CD14-positive monocyte (primary cell): ENCODE measurements at regions not wholly inside any gene's neighbourhood (a gene's known extent, or its start where the extent isn't known, plus 50 kb on each side); places are given as distances from the start of the nearest gene placed in this dataset.

Experiments used
- DNase-seq, 3 donors: peaks; one replicate each; pipeline ENCODE4 v3.0.0-alpha.2; 2011 to 2022
- H2AFZ ChIP-seq: 2 replicates; pipeline ENCODE4 v1.6.0; 2012; ENCODE audit warnings: mild to moderate bottlenecking, low read depth, low read length, inconsistent platforms; ENCODE audit not compliant: insufficient read depth, poor library complexity, severe bottlenecking
- H3K27ac ChIP-seq, 2 donors: 1 replicate in 1 of 2; 2 replicates in 1 of 2; pipeline ENCODE4 v1.5.1; 2012 to 2013; ENCODE audit warnings: low read length in 2 of 2, control low read depth in 1 of 2, inconsistent platforms in 1 of 2, low read depth in 1 of 2, mild to moderate bottlenecking in 1 of 2
- H3K27me3 ChIP-seq, 2 donors: one replicate each; pipeline versions ENCODE4 v1.6.0 to v1.6.1; 2011 to 2013; ENCODE audit warnings: low read length in 2 of 2; ENCODE audit not compliant: control insufficient read depth in 2 of 2, insufficient read depth in 2 of 2
- H3K36me3 ChIP-seq, 2 donors: replicated peaks in 1 of 2; 1 replicate in 1 of 2; 2 replicates in 1 of 2; pipeline versions ENCODE4 v1.5.1 to v1.6.1; 2012 to 2013; ENCODE audit warnings: low read length in 2 of 2, control low read depth in 1 of 2, inconsistent platforms in 1 of 2, mild to moderate bottlenecking in 1 of 2; ENCODE audit not compliant: insufficient read depth in 2 of 2, control insufficient read depth in 1 of 2
- H3K4me1 ChIP-seq, 2 donors: 1 replicate in 1 of 2; 2 replicates in 1 of 2; pipeline versions ENCODE4 v1.5.1 to v1.6.1; 2012 to 2013; ENCODE audit warnings: low read length in 2 of 2, control low read depth in 1 of 2, inconsistent platforms in 1 of 2, mild to moderate bottlenecking in 1 of 2, moderate library complexity in 1 of 2; ENCODE audit not compliant: insufficient read depth in 2 of 2, control insufficient read depth in 1 of 2
- H3K4me2 ChIP-seq: replicated peaks from 2 replicates; pipeline ENCODE3; 2012; ENCODE audit warnings: low read length, moderate library complexity, mild to moderate bottlenecking; ENCODE audit not compliant: poor library complexity, severe bottlenecking; ENCODE audit errors: extremely low read depth
- H3K4me3 ChIP-seq, 3 experiments: fragments of 200-600 bp in 1 of 3; sonication (generic) in 1 of 3; replicated peaks in 1 of 3; 1 replicate in 2 of 3; 2 replicates in 1 of 3; pipeline ENCODE4 v1.5.1; 2011 to 2013; ENCODE audit warnings: low read length in 3 of 3, mild to moderate bottlenecking in 3 of 3, control low read depth in 2 of 3, low read depth in 2 of 3, inconsistent platforms in 1 of 3, moderate library complexity in 1 of 3
- H3K79me2 ChIP-seq: 2 replicates; pipeline ENCODE4 v1.6.0; 2012; ENCODE audit warnings: mild to moderate bottlenecking, control low read depth, inconsistent platforms, low read length, moderate library complexity; ENCODE audit not compliant: insufficient read depth
- H3K9ac ChIP-seq: 2 replicates; pipeline ENCODE4 v1.6.0; 2017; ENCODE audit warnings: low read length, mild to moderate bottlenecking; ENCODE audit not compliant: insufficient read depth, poor library complexity, severe bottlenecking
- H3K9me3 ChIP-seq, 2 donors: replicated peaks in 1 of 2; 1 replicate in 1 of 2; 2 replicates in 1 of 2; pipeline versions ENCODE4 v1.5.1 to v1.6.1; 2012 to 2013; ENCODE audit warnings: low read length in 2 of 2, control low read depth in 1 of 2; ENCODE audit not compliant: control insufficient read depth in 1 of 2, insufficient read depth in 1 of 2
- H4K20me1 ChIP-seq: 2 replicates; pipeline ENCODE4 v1.6.0; 2012; ENCODE audit warnings: mild to moderate bottlenecking, low read length, control low read depth, moderate library complexity; ENCODE audit not compliant: insufficient read depth
- H3K27ac Mint-ChIP-seq, 7 donors: one replicate each; pipeline ENCODE4 v1.8.0; 2020; ENCODE audit warnings: mild to moderate bottlenecking in 7 of 7, mixed read lengths in 7 of 7, moderate library complexity in 6 of 7, inconsistent platforms in 2 of 7
- H3K27me3 Mint-ChIP-seq, 3 donors: one replicate each; pipeline ENCODE4 v1.8.0; 2021 to 2022; ENCODE audit warnings: low read depth in 3 of 3, mild to moderate bottlenecking in 3 of 3, mixed read lengths in 3 of 3, moderate library complexity in 3 of 3, inconsistent platforms in 1 of 3
- H3K36me3 Mint-ChIP-seq, 2 donors: one replicate each; pipeline ENCODE4 v1.8.0; 2020; ENCODE audit warnings: mixed read lengths in 2 of 2, inconsistent platforms in 1 of 2, mild to moderate bottlenecking in 1 of 2
- H3K4me1 Mint-ChIP-seq: one replicate; pipeline ENCODE4 v1.8.0; 2020; ENCODE audit warnings: mild to moderate bottlenecking, mixed read lengths
- H3K4me3 Mint-ChIP-seq, 2 donors: one replicate each; pipeline ENCODE4 v1.8.0; 2020; ENCODE audit warnings: mild to moderate bottlenecking in 2 of 2, mixed read lengths in 2 of 2, moderate library complexity in 1 of 2
- H3K9me3 Mint-ChIP-seq, 7 donors: one replicate each; pipeline ENCODE4 v1.8.0; 2020 to 2022; ENCODE audit warnings: mixed read lengths in 7 of 7, mild to moderate bottlenecking in 6 of 7, moderate library complexity in 6 of 7, inconsistent platforms in 2 of 7
- WGBS: methylation state at CpG from one replicate; pipeline ENCODE4 v1.1.5; 2013; ENCODE audit warnings: missing lambda C conversion rate; ENCODE audit not compliant: insufficient coverage; 5-methylcytosine and 5-hydroxymethylcytosine counted together
- intact Hi-C, 2 donors: fragments of 100-400 bp; cut with micrococcal nuclease; formaldehyde crosslinking; loops; one replicate each; pipeline versions ENCODE4 v1.15.0 to v1.15.1; 2023
- TF ChIP-seq, protein P1 (sequence below): fragments of 200-600 bp; IDR thresholded peaks from one replicate; pipeline ENCODE4 v1.8.0; 2022; ENCODE audit warnings: antibody characterized with exemption, mild to moderate bottlenecking

- Histone ChIP-seq H3K4me1 (no peaks in the 10 kb centered on the region), H3K4me2 (no peak overlapping the region), H3K4me3 (no peak overlapping the region), H3K27ac (no peak overlapping the region), H4K20me1 (no peaks in the 10 kb centered on the region), H3K36me3 (no peaks in the 10 kb centered on the region), H3K27me3 (no peaks in the 10 kb centered on the region), H3K9ac (no peak overlapping the region), H3K79me2 (no peaks in the 10 kb centered on the region), H2AFZ (no peak overlapping the region), H3K9me3 (no peaks in the 10 kb centered on the region)
- H3K4me1 Mint-ChIP-seq, result no peaks in the 10 kb centered on the region
- H3K9me3 Mint-ChIP-seq, result peaks cover 0 to 4% (median 0%) of the 10 kb centered on the region in 7 donors
- DNase-seq, result no peak
- H3K4me3 Mint-ChIP-seq, result no peak overlapping the region
- H3K36me3 Mint-ChIP-seq, result no peaks in the 10 kb centered on the region
- peaks cover 0 to 3% (median 0%) of the 10 kb centered on the region in 3 donors for H3K27me3 Mint-ChIP-seq
- TF ChIP-seq, protein P1, sequence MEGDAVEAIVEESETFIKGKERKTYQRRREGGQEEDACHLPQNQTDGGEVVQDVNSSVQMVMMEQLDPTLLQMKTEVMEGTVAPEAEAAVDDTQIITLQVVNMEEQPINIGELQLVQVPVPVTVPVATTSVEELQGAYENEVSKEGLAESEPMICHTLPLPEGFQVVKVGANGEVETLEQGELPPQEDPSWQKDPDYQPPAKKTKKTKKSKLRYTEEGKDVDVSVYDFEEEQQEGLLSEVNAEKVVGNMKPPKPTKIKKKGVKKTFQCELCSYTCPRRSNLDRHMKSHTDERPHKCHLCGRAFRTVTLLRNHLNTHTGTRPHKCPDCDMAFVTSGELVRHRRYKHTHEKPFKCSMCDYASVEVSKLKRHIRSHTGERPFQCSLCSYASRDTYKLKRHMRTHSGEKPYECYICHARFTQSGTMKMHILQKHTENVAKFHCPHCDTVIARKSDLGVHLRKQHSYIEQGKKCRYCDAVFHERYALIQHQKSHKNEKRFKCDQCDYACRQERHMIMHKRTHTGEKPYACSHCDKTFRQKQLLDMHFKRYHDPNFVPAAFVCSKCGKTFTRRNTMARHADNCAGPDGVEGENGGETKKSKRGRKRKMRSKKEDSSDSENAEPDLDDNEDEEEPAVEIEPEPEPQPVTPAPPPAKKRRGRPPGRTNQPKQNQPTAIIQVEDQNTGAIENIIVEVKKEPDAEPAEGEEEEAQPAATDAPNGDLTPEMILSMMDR, result no peak
- no peak overlapping the region for H3K27ac Mint-ChIP-seq
- WGBS, result no CpG with 5 or more reads among the region's 5 CpGs
- intact Hi-C loops, result no loop called here
Measured at GRCh38 chr10:8628351-8628750, 573.9 kb downstream of the GATA3 start.

DNA sequence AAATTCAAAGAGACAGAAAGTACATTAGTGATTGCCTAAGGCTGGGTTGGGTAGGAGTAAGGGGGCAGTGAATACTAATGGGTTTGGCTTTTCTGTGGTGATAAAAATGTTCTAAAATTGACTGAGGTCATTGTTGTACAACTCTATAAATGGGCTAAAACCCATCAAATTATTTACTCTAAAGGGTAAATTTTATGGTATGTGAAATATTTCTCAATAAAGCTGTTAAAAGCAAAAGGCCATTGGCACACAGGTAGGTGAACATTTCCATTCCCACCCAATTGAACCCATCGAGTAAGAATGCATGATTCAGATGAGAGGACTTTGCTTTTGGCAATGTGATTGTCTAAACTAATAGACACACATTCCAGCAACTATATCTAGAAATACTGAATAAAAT lies 579.4 kb downstream of the GATA3 start:
- Mint-ChIP-seq H3K4me1 (no peaks in the 10 kb centered on the region), H3K4me3 (no peak overlapping the region), H3K9me3 (peaks cover 0 to 5% (median 3%) of the 10 kb centered on the region in 7 donors), H3K36me3 (no peaks in the 10 kb centered on the region), H3K27me3 (peaks cover 0 to 1% (median 0%) of the 10 kb centered on the region in 3 donors), H3K27ac (no peak overlapping the region)
- H3K36me3 ChIP-seq, result no peaks in the 10 kb centered on the region
- H3K9me3 ChIP-seq, result peaks cover 0 to 6% of the 10 kb centered on the region in 2 donors
- H3K9ac ChIP-seq, result no peak overlapping the region
- no CpG with 5 or more reads among the region's 1 CpG for WGBS
- no peak overlapping the region for H3K4me2 ChIP-seq
- no peaks in the 10 kb centered on the region for H4K20me1 ChIP-seq
- TF ChIP-seq, protein P1, result no peak
- no peaks in the 10 kb centered on the region for H3K79me2 ChIP-seq
- H3K4me3 ChIP-seq, result no peak overlapping the region
- H3K4me1 ChIP-seq, result no peaks in the 10 kb centered on the region
- DNase-seq, result no peak
- no peak overlapping the region for H3K27ac ChIP-seq
- no peaks in the 10 kb centered on the region for H3K27me3 ChIP-seq
- H2AFZ ChIP-seq, result no peak overlapping the region
- intact Hi-C loops, result no loop called here
